ENCODE measurements at regions not wholly inside any gene's neighbourhood (a gene's known extent, or its start where the extent isn't known, plus 50 kb on each side); places are given as distances from the start of the nearest gene placed in this dataset.

DNA sequence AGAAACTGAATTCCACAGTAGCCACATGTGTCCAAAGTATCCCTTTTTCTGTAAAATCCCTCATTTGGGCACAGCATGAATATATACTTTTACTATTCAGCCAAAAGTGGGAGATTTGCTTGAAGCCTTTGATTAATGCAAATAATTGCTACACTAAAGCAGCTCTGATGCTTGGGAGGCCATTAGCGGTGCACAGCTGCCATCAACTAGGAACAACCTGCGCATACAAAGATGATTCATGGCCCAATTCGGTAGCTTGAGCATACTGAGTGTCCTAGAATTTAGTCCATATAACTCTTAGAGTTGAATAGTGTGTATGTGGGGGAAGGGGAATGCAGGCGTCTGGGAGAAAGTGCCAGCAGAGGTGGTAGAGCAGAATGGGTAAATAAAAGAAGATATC is 277.0 kb upstream of the RMST start:
- TF ChIP-seq, protein P1, sequence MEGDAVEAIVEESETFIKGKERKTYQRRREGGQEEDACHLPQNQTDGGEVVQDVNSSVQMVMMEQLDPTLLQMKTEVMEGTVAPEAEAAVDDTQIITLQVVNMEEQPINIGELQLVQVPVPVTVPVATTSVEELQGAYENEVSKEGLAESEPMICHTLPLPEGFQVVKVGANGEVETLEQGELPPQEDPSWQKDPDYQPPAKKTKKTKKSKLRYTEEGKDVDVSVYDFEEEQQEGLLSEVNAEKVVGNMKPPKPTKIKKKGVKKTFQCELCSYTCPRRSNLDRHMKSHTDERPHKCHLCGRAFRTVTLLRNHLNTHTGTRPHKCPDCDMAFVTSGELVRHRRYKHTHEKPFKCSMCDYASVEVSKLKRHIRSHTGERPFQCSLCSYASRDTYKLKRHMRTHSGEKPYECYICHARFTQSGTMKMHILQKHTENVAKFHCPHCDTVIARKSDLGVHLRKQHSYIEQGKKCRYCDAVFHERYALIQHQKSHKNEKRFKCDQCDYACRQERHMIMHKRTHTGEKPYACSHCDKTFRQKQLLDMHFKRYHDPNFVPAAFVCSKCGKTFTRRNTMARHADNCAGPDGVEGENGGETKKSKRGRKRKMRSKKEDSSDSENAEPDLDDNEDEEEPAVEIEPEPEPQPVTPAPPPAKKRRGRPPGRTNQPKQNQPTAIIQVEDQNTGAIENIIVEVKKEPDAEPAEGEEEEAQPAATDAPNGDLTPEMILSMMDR (optimal IDR thresholded peaks at IDR 0.05 in 1 of 3, IDR thresholded peaks at IDR 0.05 in 1 of 3, conservative IDR thresholded peaks at IDR 0.05 in 1 of 3; ENCODE audit: extremely low read depth in 1 of 3, insufficient read depth in 2 of 3, low read length in 3 of 3), result no peak
- TF ChIP-seq EZH2 (IDR thresholded peaks at IDR 0.05; ENCODE audit: low read length), result no peak
